ENCODE measurements at regions not wholly inside any gene's neighbourhood (a gene's known extent, or its start where the extent isn't known, plus 50 kb on each side); places are given as distances from the start of the nearest gene placed in this dataset.

DNA sequence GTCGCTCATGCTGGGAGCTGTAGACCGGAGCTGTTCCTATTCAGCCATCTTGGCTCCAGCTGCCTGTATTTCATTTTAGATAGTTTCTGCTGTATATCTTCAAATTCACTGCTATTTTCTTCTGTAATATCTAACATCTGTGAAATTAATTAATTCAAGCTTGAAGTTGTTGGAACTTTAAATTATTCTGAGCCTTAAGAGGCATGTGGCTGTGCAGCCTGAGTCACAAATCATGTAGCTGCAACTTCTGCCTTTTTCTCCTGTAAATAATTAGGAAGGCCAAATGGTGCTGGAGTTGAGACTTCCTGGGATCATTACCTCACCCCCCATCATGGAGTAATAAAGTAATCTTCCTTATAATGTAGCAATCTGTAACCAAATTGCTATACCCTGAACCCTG is 183.3 kb upstream of the PCSK5 start:
- TF ChIP-seq, protein P1, sequence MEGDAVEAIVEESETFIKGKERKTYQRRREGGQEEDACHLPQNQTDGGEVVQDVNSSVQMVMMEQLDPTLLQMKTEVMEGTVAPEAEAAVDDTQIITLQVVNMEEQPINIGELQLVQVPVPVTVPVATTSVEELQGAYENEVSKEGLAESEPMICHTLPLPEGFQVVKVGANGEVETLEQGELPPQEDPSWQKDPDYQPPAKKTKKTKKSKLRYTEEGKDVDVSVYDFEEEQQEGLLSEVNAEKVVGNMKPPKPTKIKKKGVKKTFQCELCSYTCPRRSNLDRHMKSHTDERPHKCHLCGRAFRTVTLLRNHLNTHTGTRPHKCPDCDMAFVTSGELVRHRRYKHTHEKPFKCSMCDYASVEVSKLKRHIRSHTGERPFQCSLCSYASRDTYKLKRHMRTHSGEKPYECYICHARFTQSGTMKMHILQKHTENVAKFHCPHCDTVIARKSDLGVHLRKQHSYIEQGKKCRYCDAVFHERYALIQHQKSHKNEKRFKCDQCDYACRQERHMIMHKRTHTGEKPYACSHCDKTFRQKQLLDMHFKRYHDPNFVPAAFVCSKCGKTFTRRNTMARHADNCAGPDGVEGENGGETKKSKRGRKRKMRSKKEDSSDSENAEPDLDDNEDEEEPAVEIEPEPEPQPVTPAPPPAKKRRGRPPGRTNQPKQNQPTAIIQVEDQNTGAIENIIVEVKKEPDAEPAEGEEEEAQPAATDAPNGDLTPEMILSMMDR (IDR thresholded peaks at IDR 0.05 in 2 of 3, conservative IDR thresholded peaks at IDR 0.05 in 1 of 3; ENCODE audit: borderline replicate concordance in 1 of 3, insufficient read depth in 1 of 3, low read depth in 2 of 3, low read length in 2 of 3): no peak
- TF ChIP-seq YY1 (IDR thresholded peaks at IDR 0.05; ENCODE audit: extremely low read depth, insufficient replicate concordance, low read depth, low read length) (no peak), POLR2AphosphoS5 (IDR thresholded peaks at IDR 0.05; ENCODE audit: low read depth, low read length) (no peak)
